Smooth muscle cell (in vitro differentiated cells): ENCODE measurements at regions not wholly inside any gene's neighbourhood (a gene's known extent, or its start where the extent isn't known, plus 50 kb on each side); places are given as distances from the start of the nearest gene placed in this dataset.

Experiments used
- DNase-seq: peaks from one replicate; lab custom pipeline; 2025; ENCODE audit not compliant: unreplicated experiment; lab: John Stamatoyannopoulos, UW
- H2AFZ ChIP-seq: fragments of 200-600 bp; sonication (generic); 2 replicates; pipeline ENCODE4 v1.6.0; 2016; ENCODE audit warnings: antibody characterized with exemption, low read depth, mild to moderate bottlenecking
- H3F3A ChIP-seq: fragments of 200-600 bp; sonication (generic); 2 replicates; pipeline ENCODE4 v1.6.0; 2017; ENCODE audit warnings: antibody characterized with exemption, low read depth
- H3K27ac ChIP-seq: fragments of 200-600 bp; sonication (generic); 2 replicates; pipeline ENCODE4 v1.5.1; 2016; ENCODE audit warnings: low read depth, mild to moderate bottlenecking
- H3K27me3 ChIP-seq: fragments of 200-600 bp; sonication (generic); 2 replicates; pipeline ENCODE4 v1.6.1; 2016; ENCODE audit warnings: low read depth, mild to moderate bottlenecking
- H3K36me3 ChIP-seq: fragments of 200-600 bp; sonication (generic); 2 replicates; pipeline ENCODE4 v1.5.1; 2016; ENCODE audit warnings: low read depth
- H3K4me1 ChIP-seq: fragments of 200-600 bp; sonication (generic); 2 replicates; pipeline ENCODE4 v1.5.1; 2016; ENCODE audit warnings: low read depth
- H3K4me2 ChIP-seq: fragments of 200-600 bp; sonication (generic); 2 replicates; pipeline ENCODE4 v1.6.0; 2016; ENCODE audit warnings: mild to moderate bottlenecking
- H3K4me3 ChIP-seq: fragments of 200-600 bp; sonication (generic); 2 replicates; pipeline ENCODE4 v1.5.1; 2016; ENCODE audit warnings: mild to moderate bottlenecking
- H3K79me2 ChIP-seq: fragments of 200-600 bp; sonication (generic); 2 replicates; pipeline ENCODE4 v1.6.0; 2016; ENCODE audit warnings: low read depth, mild to moderate bottlenecking
- H3K9ac ChIP-seq: fragments of 200-600 bp; sonication (generic); 2 replicates; pipeline ENCODE4 v1.6.0; 2016; ENCODE audit warnings: low read depth
- H3K9me3 ChIP-seq: fragments of 200-600 bp; sonication (generic); replicated peaks from 2 replicates; pipeline ENCODE4 v1.5.1; 2016; ENCODE audit warnings: low read depth
- H4K20me1 ChIP-seq: fragments of 200-600 bp; sonication (generic); 2 replicates; pipeline ENCODE4 v1.6.0; 2016; ENCODE audit warnings: low read depth
- CTCF ChIP-seq: fragments of 200-600 bp; sonication (generic); IDR thresholded peaks from 2 replicates; pipeline ENCODE4 v1.5.1; 2017; ENCODE audit warnings: borderline replicate concordance, mild to moderate bottlenecking, antibody characterized with exemption; ENCODE audit not compliant: insufficient read depth, poor library complexity, severe bottlenecking
- WGBS: methylation state at CpG from one replicate; pipeline ENCODE4 v1.1.7; 2016; ENCODE audit warnings: low lambda C conversion rate; 5-methylcytosine and 5-hydroxymethylcytosine counted together

GRCh38 chrX:20729416-20729815 lies 462.7 kb upstream of the RPS6KA3 start:
- H3K4me3 ChIP-seq, result no peak overlapping the region
- H3K36me3 ChIP-seq, result no peaks in the 10 kb centered on the region
- H4K20me1 ChIP-seq, result no peaks in the 10 kb centered on the region
- H3K4me2 ChIP-seq, result no peak overlapping the region
- H3F3A ChIP-seq, result no peaks in the 10 kb centered on the region
- H3K4me1 ChIP-seq, result no peaks in the 10 kb centered on the region
- no peaks in the 10 kb centered on the region for H3K79me2 ChIP-seq
- H3K27me3 ChIP-seq, result no peaks in the 10 kb centered on the region
- no peak for DNase-seq
- H3K9me3 ChIP-seq, result no peaks in the 10 kb centered on the region
- no peak overlapping the region for H3K27ac ChIP-seq
- H2AFZ ChIP-seq, result no peak overlapping the region
- no peak for TF ChIP-seq CTCF
- H3K9ac ChIP-seq, result no peak overlapping the region
- 41% methylated on average over 1 of the region's 1 CpG for WGBS

- 69% methylated on average over 1 of the region's 1 CpG for WGBS
- TF ChIP-seq CTCF, result no peak
- H4K20me1 ChIP-seq, result no peaks in the 10 kb centered on the region
These were observed 460.7 kb upstream of the RPS6KA3 start for GRCh38 chrX:20727447-20727846.

GRCh38 chrX:20720954-20721626 lies 454.4 kb upstream of the RPS6KA3 start:
- H3K9me3 ChIP-seq, result no peaks in the 10 kb centered on the region
- 84% methylated on average over 2 of the region's 2 CpGs for WGBS
- no peak for TF ChIP-seq CTCF
- DNase-seq, result no peak
- no peak overlapping the region for H3K4me3 ChIP-seq
- H3K27ac ChIP-seq, result no peak overlapping the region
- no peak overlapping the region for H3K4me2 ChIP-seq
- no peak overlapping the region for H3K9ac ChIP-seq
- H3F3A ChIP-seq, result no peaks in the 10 kb centered on the region
- no peaks in the 10 kb centered on the region for H3K79me2 ChIP-seq
- no peaks in the 10 kb centered on the region for H4K20me1 ChIP-seq
- no peaks in the 10 kb centered on the region for H3K27me3 ChIP-seq
- H2AFZ ChIP-seq, result no peak overlapping the region
- H3K36me3 ChIP-seq, result no peaks in the 10 kb centered on the region
- H3K4me1 ChIP-seq, result no peaks in the 10 kb centered on the region

More at GRCh38 chrX:20727447-20727846, 460.7 kb upstream of the RPS6KA3 start:
- Histone ChIP-seq H3K4me1 (no peaks in the 10 kb centered on the region), H3K27ac (no peak overlapping the region), H3K4me3 (no peak overlapping the region), H3K27me3 (no peaks in the 10 kb centered on the region), H3K9me3 (no peaks in the 10 kb centered on the region), H2AFZ (no peak overlapping the region), H3K9ac (no peak overlapping the region), H3K4me2 (no peak overlapping the region), H3K79me2 (no peaks in the 10 kb centered on the region), H3K36me3 (no peaks in the 10 kb centered on the region), H3F3A (no peaks in the 10 kb centered on the region)
- no peak for DNase-seq
